OCI-LY7 (cell line): ENCODE measurements at regions not wholly inside any gene's neighbourhood (a gene's known extent, or its start where the extent isn't known, plus 50 kb on each side); places are given as distances from the start of the nearest gene placed in this dataset.

ENCODE experiments used
- BruUV-seq: library from RNA; stranded (reverse); fragments of 400-500 nt; replicated peaks from 2 replicates; lab custom pipeline; 2021; lab: Mats Ljungman, UMichigan
- CTCF ChIA-PET: fragments of 300-600 bp; sonication (Branson Sonifier 250); formaldehyde crosslinking; loops from one replicate; lab custom pipeline; 2022; ENCODE audit warnings: antibody characterized with exemption; ENCODE audit not compliant: unreplicated experiment; lab: Charles Lee
- POLR2A ChIA-PET: fragments of 300-600 bp; sonication (Branson Sonifier 250); formaldehyde crosslinking; loops from one replicate; lab custom pipeline; 2022; ENCODE audit warnings: antibody characterized with exemption; lab: Charles Lee
- DNase-seq: peaks from one replicate; pipeline ENCODE4 v3.0.0-alpha.2; 2015; ENCODE audit warnings: low spot score
- H2AFZ ChIP-seq: fragments of 200-600 bp; sonication (generic), shearing (Covaris generic); 2 replicates; pipeline ENCODE4 v1.6.1; 2014; ENCODE audit warnings: mild to moderate bottlenecking, antibody characterized with exemption, low read length, moderate library complexity
- H3K27ac ChIP-seq: fragments of 200-600 bp; sonication (generic); 2 replicates; pipeline ENCODE4 v1.5.1; 2014; ENCODE audit warnings: mixed run types, low read depth, mild to moderate bottlenecking, moderate library complexity, low read length, inconsistent platforms; ENCODE audit not compliant: poor library complexity, severe bottlenecking
- H3K36me3 ChIP-seq: fragments of 200-600 bp; sonication (generic); 2 replicates; pipeline ENCODE4 v1.6.1; 2014; ENCODE audit warnings: mild to moderate bottlenecking, antibody characterized with exemption, low read length, moderate library complexity, mixed read lengths; ENCODE audit not compliant: insufficient read depth
- H3K4me1 ChIP-seq: fragments of 200-600 bp; sonication (generic); 2 replicates; pipeline ENCODE4 v1.5.1; 2014; ENCODE audit warnings: mild to moderate bottlenecking, low read length; ENCODE audit not compliant: insufficient read depth, poor library complexity, severe bottlenecking
- H3K4me2 ChIP-seq: fragments of 200-600 bp; sonication (generic); 2 replicates; pipeline ENCODE4 v1.6.1; 2014; ENCODE audit warnings: mild to moderate bottlenecking, low read length
- H3K4me3 ChIP-seq: fragments of 200-600 bp; sonication (generic); 2 replicates; pipeline ENCODE4 v1.5.1; 2014; ENCODE audit warnings: mild to moderate bottlenecking, low read depth, low read length; ENCODE audit not compliant: poor library complexity, severe bottlenecking
- H3K79me2 ChIP-seq: fragments of 200-600 bp; sonication (generic); 2 replicates; pipeline ENCODE4 v1.6.1; 2016; ENCODE audit warnings: low read depth, mild to moderate bottlenecking, low read length, moderate library complexity, mixed read lengths; ENCODE audit not compliant: insufficient read depth
- H3K9me2 ChIP-seq: fragments of 200-600 bp; sonication (generic); 2 replicates; pipeline ENCODE4 v1.6.1; 2016; ENCODE audit warnings: mild to moderate bottlenecking, low read length, mixed read lengths; ENCODE audit not compliant: insufficient read depth
- H3K9me3 ChIP-seq: fragments of 200-600 bp; sonication (generic); 2 replicates; pipeline ENCODE4 v1.6.1; 2014; ENCODE audit warnings: mild to moderate bottlenecking, mixed run types, low read length, mixed read lengths
- H4K20me1 ChIP-seq: fragments of 200-600 bp; sonication (generic); 2 replicates; pipeline ENCODE4 v1.6.1; 2014; ENCODE audit warnings: mild to moderate bottlenecking, antibody characterized with exemption, low read length, moderate library complexity, mixed read lengths; ENCODE audit not compliant: insufficient read depth
- EZH2phosphoT487 ChIP-seq: fragments of 200-600 bp; sonication (generic); IDR thresholded peaks from 2 replicates; pipeline ENCODE4 v1.6.1; 2018; ENCODE audit warnings: low read depth, borderline replicate concordance, mild to moderate bottlenecking, mixed run types, antibody characterized with exemption, low read length, moderate library complexity, mixed read lengths
- intact Hi-C: fragments of 100-400 bp; cut with micrococcal nuclease; formaldehyde crosslinking; loops from one replicate; pipeline ENCODE4 v1.10.0; 2022; ENCODE audit not compliant: unreplicated experiment
- TF ChIP-seq, protein P1 (sequence below): fragments of 200-600 bp; sonication (generic); conservative IDR thresholded peaks from 2 replicates; pipeline ENCODE4 v1.5.1; 2014; ENCODE audit warnings: mild to moderate bottlenecking, antibody characterized with exemption, low read length, moderate library complexity, mixed read lengths

GRCh38 chr12:111064154-111064553 is 143.8 kb upstream of the MYL2 start:
- no peaks in the 10 kb centered on the region for H3K9me3 ChIP-seq
- H3K27ac ChIP-seq, result no peak overlapping the region
- no peak overlapping the region for H3K4me3 ChIP-seq
- no peaks in the 10 kb centered on the region for H3K4me1 ChIP-seq
- POLR2A ChIA-PET, result no interaction called here
- no peak for TF ChIP-seq EZH2phosphoT487
- TF ChIP-seq, protein P1, sequence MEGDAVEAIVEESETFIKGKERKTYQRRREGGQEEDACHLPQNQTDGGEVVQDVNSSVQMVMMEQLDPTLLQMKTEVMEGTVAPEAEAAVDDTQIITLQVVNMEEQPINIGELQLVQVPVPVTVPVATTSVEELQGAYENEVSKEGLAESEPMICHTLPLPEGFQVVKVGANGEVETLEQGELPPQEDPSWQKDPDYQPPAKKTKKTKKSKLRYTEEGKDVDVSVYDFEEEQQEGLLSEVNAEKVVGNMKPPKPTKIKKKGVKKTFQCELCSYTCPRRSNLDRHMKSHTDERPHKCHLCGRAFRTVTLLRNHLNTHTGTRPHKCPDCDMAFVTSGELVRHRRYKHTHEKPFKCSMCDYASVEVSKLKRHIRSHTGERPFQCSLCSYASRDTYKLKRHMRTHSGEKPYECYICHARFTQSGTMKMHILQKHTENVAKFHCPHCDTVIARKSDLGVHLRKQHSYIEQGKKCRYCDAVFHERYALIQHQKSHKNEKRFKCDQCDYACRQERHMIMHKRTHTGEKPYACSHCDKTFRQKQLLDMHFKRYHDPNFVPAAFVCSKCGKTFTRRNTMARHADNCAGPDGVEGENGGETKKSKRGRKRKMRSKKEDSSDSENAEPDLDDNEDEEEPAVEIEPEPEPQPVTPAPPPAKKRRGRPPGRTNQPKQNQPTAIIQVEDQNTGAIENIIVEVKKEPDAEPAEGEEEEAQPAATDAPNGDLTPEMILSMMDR, result no peak
- no peaks in the 10 kb centered on the region for H3K36me3 ChIP-seq
- no peaks in the 10 kb centered on the region for H4K20me1 ChIP-seq
- H3K79me2 ChIP-seq, result no peaks in the 10 kb centered on the region
- BruUV-seq, result no TSS peak
- CTCF ChIA-PET, result no interaction called here
- H3K9me2 ChIP-seq, result no peaks in the 10 kb centered on the region
- no peak for DNase-seq
- no peak overlapping the region for H3K4me2 ChIP-seq
- intact Hi-C loops, result no loop called here
- H2AFZ ChIP-seq, result no peak overlapping the region

GRCh38 chr12:111063295-111064026 is 143.1 kb upstream of the MYL2 start:
- Histone ChIP-seq H4K20me1 (no peaks in the 10 kb centered on the region), H3K79me2 (no peaks in the 10 kb centered on the region), H3K9me2 (no peaks in the 10 kb centered on the region), H3K4me1 (peaks cover 1% of the 10 kb centered on the region), H3K4me2 (no peak overlapping the region), H3K27ac (no peak overlapping the region), H3K36me3 (no peaks in the 10 kb centered on the region), H3K9me3 (no peaks in the 10 kb centered on the region), H2AFZ (no peak overlapping the region), H3K4me3 (no peak overlapping the region)
- DNase-seq, result no peak
- intact Hi-C loops, result no loop called here
- TF ChIP-seq EZH2phosphoT487, result no peak
- TF ChIP-seq, protein P1, result no peak
- BruUV-seq, result no TSS peak
- ChIA-PET CTCF (no interaction called here), POLR2A (no interaction called here)
